GM18498 (cell line): ENCODE measurements at regions not wholly inside any gene's neighbourhood (a gene's known extent, or its start where the extent isn't known, plus 50 kb on each side); places are given as distances from the start of the nearest gene placed in this dataset.

Experiments
- ATAC-seq: cut with Tn5 transposase; IDR thresholded peaks from one replicate; pipeline ENCODE4 v1.9.1; 2021; ENCODE audit warnings: mild to moderate bottlenecking, moderate library complexity; ENCODE audit not compliant: unreplicated experiment

GRCh38 chr10:6339891-6340290, 137.2 kb downstream of the PFKFB3 start:
- no peak for ATAC-seq

GRCh38 chr10:6342096-6342685, 139.5 kb downstream of the PFKFB3 start:
- ATAC-seq, result no peak

- no peak for ATAC-seq
Measured at GRCh38 chr10:6343305-6344010, 140.7 kb downstream of the PFKFB3 start.

- no peak for ATAC-seq
Measured at GRCh38 chr10:6345404-6345803, 142.7 kb downstream of the PFKFB3 start.

- no peak for ATAC-seq
Measured at GRCh38 chr10:6346631-6347030, 143.9 kb downstream of the PFKFB3 start.

- ATAC-seq, result peak; percentile 40
Measured at GRCh38 chr10:6347391-6347951, 144.7 kb downstream of the PFKFB3 start.

- peak; percentile 97 for ATAC-seq
Measured at GRCh38 chr10:6348096-6348874, 145.6 kb downstream of the PFKFB3 start.

- no peak for ATAC-seq
Measured at GRCh38 chr10:6349846-6350535, 147.3 kb downstream of the PFKFB3 start.

- ATAC-seq, result no peak
Measured at GRCh38 chr10:6350609-6351008, 147.9 kb downstream of the PFKFB3 start.

- ATAC-seq, result no peak
Measured at GRCh38 chr10:6351495-6351894, 148.8 kb downstream of the PFKFB3 start.

GRCh38 chr10:6353526-6353925, 150.8 kb downstream of the PFKFB3 start:
- no peak for ATAC-seq

- ATAC-seq, result no peak
Measured at GRCh38 chr10:6354168-6354772, 151.5 kb downstream of the PFKFB3 start.

- no peak for ATAC-seq
Measured at GRCh38 chr10:6356280-6356793, 153.6 kb downstream of the PFKFB3 start.

- ATAC-seq, result no peak
Measured at GRCh38 chr10:6361869-6362268, 159.1 kb downstream of the PFKFB3 start.

GRCh38 chr10:6362879-6363278, 160.1 kb downstream of the PFKFB3 start:
- no peak for ATAC-seq

GRCh38 chr10:6363511-6363910, 160.8 kb downstream of the PFKFB3 start:
- no peak for ATAC-seq

GRCh38 chr10:6364283-6364682, 161.6 kb downstream of the PFKFB3 start:
- no peak for ATAC-seq

GRCh38 chr10:6364893-6365292, 162.2 kb downstream of the PFKFB3 start:
- no peak for ATAC-seq

- no peak for ATAC-seq
Measured at GRCh38 chr10:6365384-6365783, 162.7 kb downstream of the PFKFB3 start.
